Activated CD4-positive, alpha-beta T cell treated with anti-CD3 and anti-CD28 coated beads for 36 hours (primary cell): ENCODE measurements at regions not wholly inside any gene's neighbourhood (a gene's known extent, or its start where the extent isn't known, plus 50 kb on each side); places are given as distances from the start of the nearest gene placed in this dataset.
"Not testable (repeated sequence)": the region's sequence is repeated elsewhere in the genome, so short reads cannot be mapped to it uniquely, and the experiment has no call there.

Source experiments
- ATAC-seq: fragments of 200-7000 bp; cut with Tn5 transposase; one replicate; pipeline ENCODE4 v1.10.0; 2021; ENCODE audit warnings: mild to moderate bottlenecking, moderate library complexity
- CTCF ChIA-PET: fragments of 350-600 bp; sonication (Branson Sonifier 250); formaldehyde crosslinking; loops from one replicate; lab custom pipeline; 2021; ENCODE audit warnings: antibody characterized with exemption; lab: Charles Lee
- POLR2A ChIA-PET: fragments of 350-600 bp; sonication (Branson Sonifier 250); formaldehyde crosslinking; loops from one replicate; lab custom pipeline; 2021; ENCODE audit warnings: antibody characterized with exemption, inconsistent platforms; lab: Charles Lee
- DNase-seq: peaks from one replicate; pipeline ENCODE4 v3.0.0-alpha.2; 2020
- H3K27ac Mint-ChIP-seq: one replicate; pipeline ENCODE4 v1.8.0; 2021; ENCODE audit warnings: mixed read lengths
- H3K27me3 Mint-ChIP-seq: one replicate; pipeline ENCODE4 v1.8.0; 2021; ENCODE audit warnings: mixed read lengths
- H3K36me3 Mint-ChIP-seq: one replicate; pipeline ENCODE4 v1.8.0; 2021; ENCODE audit warnings: low read depth, mixed read lengths
- H3K4me1 Mint-ChIP-seq: one replicate; pipeline ENCODE4 v1.8.0; 2021; ENCODE audit warnings: mixed read lengths
- H3K4me3 Mint-ChIP-seq: one replicate; pipeline ENCODE4 v1.8.0; 2021; ENCODE audit warnings: mild to moderate bottlenecking, moderate library complexity, mixed read lengths
- H3K9me3 Mint-ChIP-seq: one replicate; pipeline ENCODE4 v1.8.0; 2021; ENCODE audit warnings: low read depth, mixed read lengths
- intact Hi-C, 2 experiments: fragments of 100-400 bp; cut with DNase I in 1 of 2; cut with micrococcal nuclease in 1 of 2; formaldehyde crosslinking; loops; one replicate each; pipeline versions ENCODE4 v1.14.2 to v1.15.1; 2022 to 2024; cut with DNase I, micrococcal nuclease

- ATAC-seq = no peak
- ChIA-PET CTCF (no interaction called here), POLR2A (no interaction called here)
- no peak for DNase-seq
- H3K27me3 Mint-ChIP-seq = no peaks in the 10 kb centered on the region
- intact Hi-C loops = no loop called here
- peaks cover 31% of the 10 kb centered on the region for H3K9me3 Mint-ChIP-seq
- no peaks in the 10 kb centered on the region for H3K4me1 Mint-ChIP-seq
- no peak overlapping the region for H3K4me3 Mint-ChIP-seq
- no peak overlapping the region for H3K27ac Mint-ChIP-seq
- no peaks in the 10 kb centered on the region for H3K36me3 Mint-ChIP-seq
Observed at GRCh38 chr16:35198223-35199199, 1739.1 kb downstream of the TP53TG3F start.

- no peaks in the 10 kb centered on the region for H3K36me3 Mint-ChIP-seq
- ATAC-seq (no peak), DNase-seq (no peak)
- peaks cover 29% of the 10 kb centered on the region for H3K9me3 Mint-ChIP-seq
- no peaks in the 10 kb centered on the region for H3K4me1 Mint-ChIP-seq
- intact Hi-C loops = no loop called here
- CTCF ChIA-PET = no interaction called here
- no peak overlapping the region for H3K27ac Mint-ChIP-seq
- H3K27me3 Mint-ChIP-seq = no peaks in the 10 kb centered on the region
- POLR2A ChIA-PET = no interaction called here
- H3K4me3 Mint-ChIP-seq = no peak overlapping the region
Observed at GRCh38 chr16:35200662-35201061, 1741.2 kb downstream of the TP53TG3F start.

DNA sequence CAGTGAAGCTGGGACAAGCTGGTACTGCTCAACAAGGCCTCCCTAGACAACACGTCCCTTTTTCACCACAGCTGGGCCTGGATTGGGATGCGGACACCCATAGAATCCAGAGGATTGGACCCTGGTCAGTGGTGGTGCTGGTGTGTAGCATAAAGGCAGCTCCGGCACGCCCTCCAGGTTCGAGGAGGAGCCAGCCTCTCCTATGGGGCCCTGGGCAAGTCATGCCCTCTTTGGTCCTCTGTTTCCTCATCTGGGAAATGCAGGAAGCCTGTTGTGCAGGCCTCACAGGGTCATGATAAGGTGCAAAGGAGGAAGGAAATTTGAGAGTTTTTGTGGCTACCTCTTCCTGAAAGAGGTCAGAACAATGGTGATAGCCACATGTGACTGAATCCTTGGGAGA, 1741.7 kb downstream of the TP53TG3F start:
- POLR2A ChIA-PET = no interaction called here
- Mint-ChIP-seq H3K36me3 (no peaks in the 10 kb centered on the region), H3K27me3 (no peaks in the 10 kb centered on the region), H3K4me1 (no peaks in the 10 kb centered on the region), H3K4me3 (no peak overlapping the region), H3K9me3 (peaks cover 26% of the 10 kb centered on the region), H3K27ac (no peak overlapping the region)
- CTCF ChIA-PET = no interaction called here
- ATAC-seq (no peak), DNase-seq (no peak)
- intact Hi-C loops = no loop called here

GRCh38 chr16:35203636-35204035, 1744.2 kb downstream of the TP53TG3F start:
- intact Hi-C loops = no loop called here
- ChIA-PET POLR2A (no interaction called here), CTCF (no interaction called here)
- no peaks in the 10 kb centered on the region for H3K27me3 Mint-ChIP-seq
- ATAC-seq (no peak), DNase-seq (no peak)
- no peak overlapping the region for H3K27ac Mint-ChIP-seq
- no peaks in the 10 kb centered on the region for H3K36me3 Mint-ChIP-seq
- peaks cover 21% of the 10 kb centered on the region for H3K9me3 Mint-ChIP-seq
- H3K4me3 Mint-ChIP-seq = no peak overlapping the region
- no peaks in the 10 kb centered on the region for H3K4me1 Mint-ChIP-seq

DNA sequence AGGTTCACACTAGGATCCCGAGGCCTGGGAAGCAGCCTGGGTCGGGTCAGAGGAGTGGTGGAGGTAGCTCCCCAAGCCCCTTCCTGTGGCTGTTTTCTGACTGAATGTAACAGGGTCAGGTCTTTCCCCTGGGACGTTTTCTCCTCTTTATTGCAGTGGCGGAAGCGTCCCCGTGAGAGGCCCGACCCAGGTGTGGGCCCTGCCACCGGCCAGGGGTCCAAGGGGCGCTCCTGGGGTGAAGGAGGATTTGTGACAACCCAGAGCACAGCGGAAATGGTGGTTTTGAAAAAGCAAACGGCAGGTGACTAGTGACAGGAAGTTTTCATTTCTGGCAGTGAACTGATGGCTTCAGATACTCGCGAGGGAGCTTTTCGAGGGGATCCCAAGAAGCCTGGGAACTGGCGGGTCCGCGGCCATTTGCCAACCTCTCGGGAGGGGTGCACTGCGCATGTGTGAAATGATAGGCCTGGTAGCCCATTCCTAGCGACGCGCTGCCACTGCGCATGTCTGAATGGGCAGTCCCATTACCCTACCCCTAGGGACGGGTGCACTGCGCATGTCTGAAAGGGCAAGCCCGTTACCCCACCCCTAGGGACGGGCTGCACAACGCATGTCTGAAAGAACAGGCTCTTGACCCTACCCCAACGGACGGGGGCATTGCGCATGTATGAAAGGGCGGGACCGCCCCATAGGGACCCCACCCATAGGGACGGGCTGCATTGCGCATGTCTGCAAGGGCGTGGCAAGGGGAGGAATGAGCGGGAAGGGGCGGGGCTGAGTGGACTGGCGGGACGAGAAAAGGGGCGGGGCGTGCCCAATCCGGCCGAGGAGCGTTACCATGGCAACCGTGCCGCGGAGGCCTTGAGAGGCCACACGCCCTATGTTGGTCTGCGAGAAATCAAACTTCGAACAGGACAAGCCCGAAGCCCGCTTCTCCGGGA, 1747.9 kb downstream of the TP53TG3F start:
- Mint-ChIP-seq H3K4me3 (no peak overlapping the region), H3K27me3 (no peaks in the 10 kb centered on the region), H3K4me1 (peaks cover 2% of the 10 kb centered on the region), H3K27ac (no peak overlapping the region), H3K9me3 (peaks cover 18% of the 10 kb centered on the region), H3K36me3 (no peaks in the 10 kb centered on the region)
- ATAC-seq (no peak), DNase-seq (peak; percentile 7)
- intact Hi-C loops = no loop called here
- ChIA-PET CTCF (no interaction called here), POLR2A (no interaction called here)

DNA sequence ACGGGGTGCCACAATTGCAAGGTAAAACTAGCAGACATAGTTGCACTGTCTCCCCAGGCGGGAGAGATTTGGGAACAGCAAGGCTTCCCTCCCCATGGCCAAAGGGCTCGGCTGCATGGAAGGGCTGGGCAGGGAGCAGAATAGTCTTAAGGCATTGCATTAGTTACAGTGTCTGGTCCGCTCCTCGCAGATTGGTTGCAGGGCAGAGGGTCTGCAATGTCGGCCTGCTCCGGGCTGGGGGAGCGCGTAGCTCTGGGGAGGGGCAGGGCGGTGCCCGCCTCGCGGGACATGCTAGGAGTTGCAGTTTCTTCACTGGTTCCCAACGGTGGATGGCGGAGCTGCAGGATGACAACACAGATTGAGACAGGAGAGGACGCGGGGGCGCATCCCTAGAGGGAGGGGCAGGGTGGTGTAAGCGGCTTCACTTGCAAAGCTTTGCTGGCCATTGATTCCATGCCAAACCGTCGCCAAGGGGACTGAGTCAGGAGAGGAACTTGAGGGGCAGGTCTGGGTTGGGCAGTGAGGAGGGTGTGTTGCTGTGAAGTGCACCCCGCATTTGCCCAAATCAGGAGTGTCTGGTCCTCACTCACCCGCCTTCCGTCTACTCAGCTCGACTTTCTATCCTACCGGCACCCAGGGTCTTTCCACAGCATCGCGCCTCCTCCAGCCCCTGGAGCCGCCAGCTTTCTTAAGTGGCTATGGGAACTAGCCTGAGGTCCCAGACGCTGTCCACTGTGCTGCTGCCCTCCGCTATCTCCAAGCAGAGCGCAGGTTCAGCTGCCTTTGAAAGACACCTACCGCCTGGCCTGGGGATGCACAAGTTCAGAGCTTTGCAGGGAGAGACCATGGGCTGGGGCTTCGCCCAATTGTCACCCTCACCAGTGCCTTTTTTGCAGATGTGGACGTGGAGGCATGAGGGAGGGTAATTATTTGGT, 1748.9 kb downstream of the TP53TG3F start:
- intact Hi-C loops = no loop called here
- H3K9me3 Mint-ChIP-seq = peaks cover 19% of the 10 kb centered on the region
- ChIA-PET POLR2A (no interaction called here), CTCF (no interaction called here)
- ATAC-seq (no peak), DNase-seq (no peak)
- H3K27ac Mint-ChIP-seq = no peak overlapping the region
- no peaks in the 10 kb centered on the region for H3K36me3 Mint-ChIP-seq
- no peaks in the 10 kb centered on the region for H3K27me3 Mint-ChIP-seq
- H3K4me1 Mint-ChIP-seq = peaks cover 2% of the 10 kb centered on the region
- no peak overlapping the region for H3K4me3 Mint-ChIP-seq

DNA sequence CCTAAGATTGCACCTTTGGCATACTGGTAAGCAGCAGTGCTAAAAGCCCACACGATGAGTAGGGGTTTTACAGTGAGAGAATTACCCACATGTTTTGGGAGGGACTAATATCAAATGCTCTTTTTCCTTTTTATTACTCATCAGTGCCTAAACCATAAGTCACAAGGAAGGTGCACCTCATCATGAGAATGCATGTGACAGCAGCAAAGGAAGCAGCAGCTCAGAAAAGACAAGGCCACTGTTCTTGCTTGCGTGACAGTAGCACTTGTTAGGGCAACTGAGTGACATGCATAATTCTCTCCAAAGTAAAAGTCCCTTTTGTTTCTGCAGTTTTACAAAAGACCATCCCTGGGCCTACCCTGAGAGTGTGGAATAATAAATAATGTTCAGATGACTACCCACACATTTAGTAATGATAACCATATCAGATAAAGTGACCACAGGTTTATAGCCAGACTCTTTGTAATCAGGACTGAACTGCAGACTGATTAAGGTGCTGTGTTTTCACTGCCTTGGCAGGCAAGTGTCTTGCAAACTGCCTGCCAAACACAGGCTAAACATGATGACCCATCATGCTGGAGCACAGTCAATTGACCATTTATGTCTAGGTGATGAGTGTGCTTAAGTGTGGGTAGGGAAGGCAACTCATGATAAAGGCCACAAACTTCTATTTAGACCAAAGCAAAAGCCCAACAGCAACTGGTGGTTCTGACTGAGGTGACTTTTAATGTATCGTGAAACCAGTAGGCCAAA, 1751.4 kb downstream of the TP53TG3F start:
- no peak overlapping the region for H3K27ac Mint-ChIP-seq
- ATAC-seq = no peak
- H3K27me3 Mint-ChIP-seq = no peaks in the 10 kb centered on the region
- peaks cover 16% of the 10 kb centered on the region for H3K9me3 Mint-ChIP-seq
- no peak overlapping the region for H3K4me3 Mint-ChIP-seq
- no peak for DNase-seq
- H3K36me3 Mint-ChIP-seq = no peaks in the 10 kb centered on the region
- peaks cover 2% of the 10 kb centered on the region for H3K4me1 Mint-ChIP-seq
- intact Hi-C loops = no loop called here
- ChIA-PET POLR2A (interaction anchor here (0.7 kb wide), 1 partner anchor 606 kb away, joined by 3 read pairs; no protein-coding TSS in a partner anchor), CTCF (no interaction called here)

- ChIA-PET CTCF (no interaction called here), POLR2A (no interaction called here)
- no peak for DNase-seq
- intact Hi-C loops = no loop called here
- no peak for ATAC-seq
- Mint-ChIP-seq H3K27ac (no peak overlapping the region), H3K4me1 (peaks cover 2% of the 10 kb centered on the region), H3K36me3 (no peaks in the 10 kb centered on the region), H3K9me3 (peaks cover 20% of the 10 kb centered on the region), H3K4me3 (no peak overlapping the region), H3K27me3 (no peaks in the 10 kb centered on the region)
Observed at GRCh38 chr16:35214840-35215239, 1755.4 kb downstream of the TP53TG3F start.

DNA sequence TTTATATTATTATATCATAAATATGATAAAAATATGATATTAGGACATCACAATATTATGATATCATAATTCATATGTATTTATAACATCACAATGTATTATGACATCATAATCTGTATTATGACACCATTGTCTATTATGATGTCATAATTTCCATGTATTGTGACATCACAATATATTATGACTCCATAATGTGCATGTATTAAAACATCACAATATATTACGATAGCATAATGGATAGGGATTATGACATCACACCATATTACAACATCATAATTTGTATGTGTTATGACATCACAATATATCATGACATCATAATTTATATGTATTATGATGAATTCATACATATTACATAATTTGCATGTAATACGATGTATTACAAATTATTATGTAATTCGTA, 1755.9 kb downstream of the TP53TG3F start:
- intact Hi-C loops = no loop called here

GRCh38 chr16:35216261-35216660, 1756.8 kb downstream of the TP53TG3F start:
- peaks cover 18% of the 10 kb centered on the region for H3K9me3 Mint-ChIP-seq
- H3K27ac Mint-ChIP-seq, ATAC-seq, H3K27me3 Mint-ChIP-seq, POLR2A ChIA-PET, intact Hi-C loops, CTCF ChIA-PET, H3K4me1 Mint-ChIP-seq, H3K4me3 Mint-ChIP-seq, H3K36me3 Mint-ChIP-seq, DNase-seq: not testable (repeated sequence)

More for the DNA sequence above, 1755.9 kb downstream of the TP53TG3F start:
- POLR2A ChIA-PET = no interaction called here
- CTCF ChIA-PET = no interaction called here
- Mint-ChIP-seq H3K36me3 (no peaks in the 10 kb centered on the region), H3K4me1 (peaks cover 2% of the 10 kb centered on the region), H3K27me3 (no peaks in the 10 kb centered on the region), H3K4me3 (no peak overlapping the region), H3K27ac (no peak overlapping the region), H3K9me3 (peaks cover 19% of the 10 kb centered on the region)
- ATAC-seq (no peak), DNase-seq (no peak)
